Liver (tissue), 8 donors: ENCODE measurements at regions not wholly inside any gene's neighbourhood (a gene's known extent, or its start where the extent isn't known, plus 50 kb on each side); places are given as distances from the start of the nearest gene placed in this dataset.

Experiments used
- DNase-seq: peaks from one replicate; pipeline ENCODE4 v3.0.0-alpha.2; 2017; ENCODE audit warnings: low spot score
- H3K27ac ChIP-seq, 2 donors: one replicate each; pipeline ENCODE4 v1.7.0; 2013; ENCODE audit warnings: inconsistent platforms in 2 of 2, low read length in 2 of 2, control low read depth in 1 of 2, low read depth in 1 of 2, mild to moderate bottlenecking in 1 of 2
- H3K27me3 ChIP-seq, 4 donors: one replicate each; pipeline versions ENCODE4 v1.6.1 to v1.7.0; 2013; ENCODE audit warnings: low read length in 3 of 4, inconsistent platforms in 1 of 4, mild to moderate bottlenecking in 1 of 4, moderate library complexity in 1 of 4; ENCODE audit not compliant: control insufficient read depth in 4 of 4, insufficient read depth in 4 of 4
- H3K36me3 ChIP-seq, 4 donors: one replicate each; pipeline versions ENCODE4 v1.6.1 to v1.7.0; 2013; ENCODE audit warnings: low read length in 3 of 4, mild to moderate bottlenecking in 3 of 4, low read depth in 1 of 4, moderate library complexity in 1 of 4; ENCODE audit not compliant: control insufficient read depth in 4 of 4, insufficient read depth in 3 of 4
- H3K4me1 ChIP-seq, 4 donors: one replicate each; pipeline versions ENCODE4 v1.6.1 to v1.7.0; 2013; ENCODE audit warnings: low read length in 3 of 4, mild to moderate bottlenecking in 3 of 4, moderate library complexity in 1 of 4; ENCODE audit not compliant: control insufficient read depth in 4 of 4, insufficient read depth in 4 of 4
- H3K4me3 ChIP-seq, 3 donors: one replicate each; pipeline versions ENCODE4 v1.6.1 to v1.7.0; 2013; ENCODE audit warnings: low read length in 3 of 3, control low read depth in 1 of 3, low read depth in 1 of 3, mild to moderate bottlenecking in 1 of 3
- H3K9ac ChIP-seq, 2 donors: one replicate each; pipeline ENCODE4 v1.7.0; 2013; ENCODE audit warnings: low read length in 2 of 2, mild to moderate bottlenecking in 2 of 2, moderate library complexity in 2 of 2, control low read depth in 1 of 2, low read depth in 1 of 2
- H3K9me3 ChIP-seq, 4 donors: one replicate each; pipeline versions ENCODE4 v1.6.1 to v1.7.0; 2013; ENCODE audit warnings: low read length in 3 of 4; ENCODE audit not compliant: control insufficient read depth in 4 of 4
- ATF3 ChIP-seq: IDR thresholded peaks from 2 replicates; pipeline ENCODE4 v1.6.1; 2016; ENCODE audit warnings: antibody characterized with exemption
- CTCF ChIP-seq: fragments of 150-350 bp; IDR thresholded peaks from 2 replicates; pipeline ENCODE4 v1.5.1; 2017; ENCODE audit warnings: improper control_type of control experiment, low read depth, low read length; ENCODE audit not compliant: missing input control
- EGR1 ChIP-seq, 2 donors: IDR thresholded peaks; 2 replicates each; pipeline ENCODE4 v1.6.1; 2016 to 2018; ENCODE audit warnings: antibody characterized with exemption in 2 of 2, low read depth in 2 of 2
- FOXA1 ChIP-seq: IDR thresholded peaks from 2 replicates; pipeline ENCODE4 v1.6.1; 2016; ENCODE audit warnings: antibody characterized with exemption
- HNF4G ChIP-seq: IDR thresholded peaks from 2 replicates; pipeline ENCODE4 v1.6.1; 2016; ENCODE audit warnings: antibody characterized with exemption
- JUND ChIP-seq, 2 donors: IDR thresholded peaks; 2 replicates each; pipeline ENCODE4 v1.6.1; 2016; ENCODE audit warnings: antibody characterized with exemption in 2 of 2
- MAX ChIP-seq: IDR thresholded peaks from 2 replicates; pipeline ENCODE4 v1.6.1; 2016; ENCODE audit warnings: antibody characterized with exemption
- NR2F2 ChIP-seq: IDR thresholded peaks from 2 replicates; pipeline ENCODE4 v1.6.1; 2016; ENCODE audit warnings: antibody characterized with exemption
- REST ChIP-seq: IDR thresholded peaks from 2 replicates; pipeline ENCODE4 v1.6.1; 2016; ENCODE audit warnings: antibody characterized with exemption, mild to moderate bottlenecking
- RXRA ChIP-seq, 2 donors: IDR thresholded peaks; 2 replicates each; pipeline ENCODE4 v1.6.1; 2017 to 2018; ENCODE audit warnings: antibody characterized with exemption in 2 of 2, mild to moderate bottlenecking in 1 of 2
- SP1 ChIP-seq: IDR thresholded peaks from 2 replicates; pipeline ENCODE4 v1.6.1; 2018; ENCODE audit warnings: antibody characterized with exemption, mild to moderate bottlenecking
- TAF1 ChIP-seq: conservative IDR thresholded peaks from 2 replicates; pipeline ENCODE4 v1.6.1; 2016; ENCODE audit warnings: antibody characterized with exemption, mild to moderate bottlenecking
- YY1 ChIP-seq: IDR thresholded peaks from 2 replicates; pipeline ENCODE4 v1.6.1; 2016; ENCODE audit warnings: antibody characterized with exemption, mild to moderate bottlenecking
- ZBTB33 ChIP-seq: IDR thresholded peaks from 2 replicates; pipeline ENCODE4 v1.6.1; 2016; ENCODE audit warnings: antibody characterized with exemption
- WGBS: extraction: QIAGEN DNeasy Blood & Tissue Kit; methylation state at CpG from one replicate; pipeline ENCODE4 v1.1.7; 2013; 5-methylcytosine and 5-hydroxymethylcytosine counted together
- donor health status: healthy.
- donor health status: healthy.
- donor health status: healthy.
- donor health status: healthy.
- donor health status: healthy.

DNA sequence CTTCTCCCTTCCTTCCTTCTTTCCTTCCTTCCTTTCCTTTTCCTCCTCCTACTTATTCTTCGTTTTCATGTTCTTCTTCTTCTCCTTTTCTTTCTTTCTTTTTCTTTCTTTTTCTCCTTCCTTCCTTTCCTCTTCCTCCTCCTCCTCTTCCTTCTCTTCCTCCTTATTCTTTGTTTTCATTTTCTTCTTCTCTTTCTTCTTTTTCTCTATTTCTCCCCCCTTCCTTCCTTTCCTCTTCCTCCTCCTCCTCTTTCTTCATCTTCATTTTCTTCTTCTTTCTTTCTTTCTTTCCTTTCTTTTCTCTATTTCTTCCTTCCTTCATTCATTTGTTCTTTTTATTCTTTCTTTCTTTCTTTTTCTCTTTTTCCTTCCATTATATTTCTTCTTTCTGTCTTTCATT is 671.6 kb downstream of the IQCM start:
- Histone ChIP-seq H3K4me1 (no peaks in the 10 kb centered on the region), H3K9me3 (no peaks in the 10 kb centered on the region), H3K36me3 (no peaks in the 10 kb centered on the region), H3K9ac (no peak overlapping the region), H3K27ac (no peak overlapping the region), H3K27me3 (no peaks in the 10 kb centered on the region), H3K4me3 (no peak overlapping the region)
- no peak for TF ChIP-seq REST
- no peak for TF ChIP-seq FOXA1
- TF ChIP-seq TAF1, result no peak
- no peak for TF ChIP-seq HNF4G
- no peak for TF ChIP-seq MAX
- no peak for TF ChIP-seq ZBTB33
- TF ChIP-seq YY1, result no peak
- TF ChIP-seq SP1, result no peak
- TF ChIP-seq CTCF, result no peak
- TF ChIP-seq EGR1 (IDR thresholded peaks at IDR 0.05; ENCODE audit: low read depth in 2 of 2), result no peak
- no peak for TF ChIP-seq JUND (IDR thresholded peaks at IDR 0.05)
- TF ChIP-seq RXRA (IDR thresholded peaks at IDR 0.05), result no peak
- TF ChIP-seq NR2F2, result no peak
- DNase-seq, result no peak
- 39% methylated on average over 1 of the region's 1 CpG for WGBS

DNA sequence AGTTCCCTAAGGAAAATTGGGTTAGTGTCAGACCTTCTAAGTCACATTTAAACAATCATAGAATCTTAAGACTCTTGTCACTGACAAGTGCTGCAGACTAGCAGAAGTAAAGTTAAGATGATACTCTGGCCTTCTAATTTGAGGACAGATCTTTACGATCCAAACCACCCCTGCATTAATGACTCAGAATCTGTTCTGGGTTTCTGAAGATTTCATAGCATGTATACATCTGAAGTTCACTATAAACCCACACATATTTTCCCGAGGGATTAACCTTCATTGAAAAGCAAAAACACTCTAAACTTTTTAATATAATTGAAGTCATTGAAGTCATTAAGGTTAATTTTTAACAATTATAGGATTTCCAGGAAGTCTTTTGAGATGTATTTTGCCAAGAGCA is 674.3 kb downstream of the IQCM start:
- no peak overlapping the region for H3K9ac ChIP-seq
- no peak overlapping the region for H3K4me3 ChIP-seq
- H3K9me3 ChIP-seq, result no peaks in the 10 kb centered on the region
- H3K4me1 ChIP-seq, result no peaks in the 10 kb centered on the region
- TF ChIP-seq ATF3, result no peak
- no peak for TF ChIP-seq NR2F2
- TF ChIP-seq TAF1, result no peak
- no peak for TF ChIP-seq SP1
- no peak for TF ChIP-seq YY1
- no peak for TF ChIP-seq MAX
- H3K27ac ChIP-seq, result no peak overlapping the region
- H3K36me3 ChIP-seq, result no peaks in the 10 kb centered on the region
- 67% methylated on average over 2 of the region's 2 CpGs for WGBS
- H3K27me3 ChIP-seq, result no peaks in the 10 kb centered on the region
- no peak for DNase-seq
